Middle frontal gyrus (tissue), 1 donor: ENCODE measurements at regions not wholly inside any gene's neighbourhood (a gene's known extent, or its start where the extent isn't known, plus 50 kb on each side); places are given as distances from the start of the nearest gene placed in this dataset.

Experiments
- DNase-seq: peaks from one replicate; pipeline ENCODE4 v3.0.0-alpha.2; 2015; ENCODE audit warnings: low spot score; ENCODE audit errors: extremely low spot score

GRCh38 chr16:80489173-80489572, 51.6 kb upstream of the DYNLRB2 start:
- DNase-seq = no peak

- DNase-seq = no peak
Measured at GRCh38 chr16:80488167-80488566, 52.6 kb upstream of the DYNLRB2 start.

- DNase-seq = no peak
Measured at GRCh38 chr16:80480664-80481063, 60.1 kb upstream of the DYNLRB2 start.

- DNase-seq = no peak
Measured at GRCh38 chr16:80477838-80478237, 63.0 kb upstream of the DYNLRB2 start.

- no peak for DNase-seq
Measured at GRCh38 chr16:80468029-80468428, 72.8 kb upstream of the DYNLRB2 start.

- peak; percentile 23 for DNase-seq
Measured at GRCh38 chr16:80466024-80466987, 74.5 kb upstream of the DYNLRB2 start.

- DNase-seq = no peak
Measured at GRCh38 chr16:80463751-80464495, 76.9 kb upstream of the DYNLRB2 start.

GRCh38 chr16:80463326-80463725, 77.5 kb upstream of the DYNLRB2 start:
- DNase-seq = no peak

- DNase-seq = no peak
Measured at GRCh38 chr16:80462917-80463316, 77.9 kb upstream of the DYNLRB2 start.

- DNase-seq = no peak
Measured at GRCh38 chr16:80460988-80461387, 79.8 kb upstream of the DYNLRB2 start.

GRCh38 chr16:80459966-80460365, 80.8 kb upstream of the DYNLRB2 start:
- no peak for DNase-seq

- no peak for DNase-seq
Measured at GRCh38 chr16:80459331-80459777, 81.4 kb upstream of the DYNLRB2 start.

- DNase-seq = no peak
Measured at GRCh38 chr16:80457871-80458270, 82.9 kb upstream of the DYNLRB2 start.

GRCh38 chr16:80454802-80455201, 86.0 kb upstream of the DYNLRB2 start:
- DNase-seq = no peak

GRCh38 chr16:80449392-80449791, 91.4 kb upstream of the DYNLRB2 start:
- DNase-seq = no peak

- DNase-seq = no peak
Measured at GRCh38 chr16:80447241-80447640, 93.6 kb upstream of the DYNLRB2 start.

- no peak for DNase-seq
Measured at GRCh38 chr16:80442779-80443178, 98.0 kb upstream of the DYNLRB2 start.

- no peak for DNase-seq
Measured at GRCh38 chr16:80441935-80442334, 98.9 kb upstream of the DYNLRB2 start.

GRCh38 chr16:80440667-80441066, 100.1 kb upstream of the DYNLRB2 start:
- no peak for DNase-seq

- no peak for DNase-seq
Measured at GRCh38 chr16:80437707-80438106, 103.1 kb upstream of the DYNLRB2 start.

- DNase-seq = no peak
Measured at GRCh38 chr16:80436510-80436909, 104.3 kb upstream of the DYNLRB2 start.

GRCh38 chr16:80433623-80434022, 107.2 kb upstream of the DYNLRB2 start:
- DNase-seq = no peak
